AG04449 (cell line): ENCODE measurements at regions not wholly inside any gene's neighbourhood (a gene's known extent, or its start where the extent isn't known, plus 50 kb on each side); places are given as distances from the start of the nearest gene placed in this dataset.
"Not testable (repeated sequence)": the region's sequence is repeated elsewhere in the genome, so short reads cannot be mapped to it uniquely, and the experiment has no call there.

ENCODE experiments used
- CTCF ChIA-PET: fragments of 350-600 bp; formaldehyde crosslinking; extraction: SDS; loops from one replicate; lab custom pipeline; 2021; ENCODE audit warnings: antibody characterized with exemption; lab: Yijun Ruan, JAX
- POLR2A ChIA-PET: fragments of 400-600, 350-600 bp; formaldehyde crosslinking; extraction: SDS; loops from one replicate; lab custom pipeline; 2020; ENCODE audit warnings: antibody characterized with exemption, inconsistent platforms; lab: Yijun Ruan, JAX
- DNase-seq: peaks from one replicate; pipeline ENCODE4 v3.0.0-alpha.2; 2010; ENCODE audit warnings: low read depth, low spot score
- H3K4me3 ChIP-seq: 2 replicates; pipeline ENCODE4 v1.5.1; 2011; ENCODE audit warnings: low read depth, mild to moderate bottlenecking, control low read depth, low read length
- CTCF ChIP-seq: IDR thresholded peaks from one replicate; pipeline ENCODE4 v1.5.1; 2011; ENCODE audit warnings: mild to moderate bottlenecking, moderate library complexity, low read length, control low read depth, inconsistent platforms; ENCODE audit not compliant: insufficient read depth; ENCODE audit errors: missing control alignments

- POLR2A ChIA-PET: no interaction called here
- TF ChIP-seq CTCF: no peak
- DNase-seq: no peak
- H3K4me3 ChIP-seq: no peak overlapping the region
- CTCF ChIA-PET: no interaction called here
Measured at GRCh38 chr7:76133839-76134238, 67.9 kb upstream of the SRRM3 start.

DNA sequence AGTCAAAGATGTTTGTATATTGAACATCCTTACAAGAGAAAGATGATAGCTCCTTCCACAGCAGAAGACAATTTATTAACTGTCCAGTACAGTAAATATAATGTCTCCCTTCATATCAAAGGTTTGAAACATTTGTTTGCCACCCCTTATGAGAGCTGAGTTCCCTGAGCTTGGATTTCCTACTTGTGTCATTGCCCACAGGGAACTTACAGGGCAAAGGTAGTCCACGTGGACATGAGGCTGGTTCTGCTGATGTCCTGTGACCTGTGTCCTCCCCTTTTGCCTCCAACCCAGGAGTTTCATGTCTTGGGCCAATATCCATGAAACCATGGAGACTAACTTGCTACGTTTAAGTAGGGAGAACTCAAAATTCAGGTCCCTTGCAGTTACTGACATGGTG is 66.4 kb upstream of the SRRM3 start:
- H3K4me3 ChIP-seq, POLR2A ChIA-PET, DNase-seq, CTCF ChIA-PET: not testable (repeated sequence)

DNA sequence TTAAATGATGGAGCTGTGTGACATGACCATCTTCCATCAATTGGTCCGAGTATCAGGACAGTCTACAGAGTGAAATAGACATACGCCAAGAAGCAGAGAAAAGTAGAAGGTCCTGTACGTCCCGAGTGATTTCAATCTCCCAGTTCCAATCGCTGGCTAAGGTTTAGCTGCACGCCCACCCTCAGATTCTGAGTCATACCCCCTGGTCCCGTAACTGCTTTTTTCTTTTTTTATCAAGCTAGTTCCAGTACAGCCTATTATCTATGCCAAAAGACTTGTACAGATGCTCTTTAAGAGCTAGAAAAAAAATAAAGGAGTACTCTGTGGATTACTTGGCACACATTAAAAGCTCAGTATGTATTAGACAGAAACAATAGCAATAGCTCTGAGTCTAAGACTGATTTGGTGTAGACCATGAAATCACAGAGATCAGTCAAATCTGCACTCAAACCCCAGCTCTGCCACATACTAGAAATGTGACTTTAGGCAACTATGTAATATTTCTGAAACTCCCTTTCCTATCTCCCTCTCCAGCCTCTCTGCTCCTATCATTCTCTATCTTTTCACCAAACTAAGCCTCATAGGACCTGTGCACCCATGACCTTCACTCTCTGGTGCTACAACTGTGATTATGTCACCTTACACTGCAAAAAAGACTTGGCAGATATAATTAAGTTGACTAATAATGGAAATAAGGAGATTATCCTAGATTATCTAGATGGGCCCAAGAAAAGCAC is 63.0 kb upstream of the SRRM3 start:
- CTCF ChIA-PET: interaction anchor here (0.8 to 1.5 kb wide), 4 partner anchors 9 to 176 kb away, joined by 3 to 4 read pairs (median 4); no protein-coding TSS in a partner anchor
- POLR2A ChIA-PET, H3K4me3 ChIP-seq, DNase-seq: not testable (repeated sequence)

DNA sequence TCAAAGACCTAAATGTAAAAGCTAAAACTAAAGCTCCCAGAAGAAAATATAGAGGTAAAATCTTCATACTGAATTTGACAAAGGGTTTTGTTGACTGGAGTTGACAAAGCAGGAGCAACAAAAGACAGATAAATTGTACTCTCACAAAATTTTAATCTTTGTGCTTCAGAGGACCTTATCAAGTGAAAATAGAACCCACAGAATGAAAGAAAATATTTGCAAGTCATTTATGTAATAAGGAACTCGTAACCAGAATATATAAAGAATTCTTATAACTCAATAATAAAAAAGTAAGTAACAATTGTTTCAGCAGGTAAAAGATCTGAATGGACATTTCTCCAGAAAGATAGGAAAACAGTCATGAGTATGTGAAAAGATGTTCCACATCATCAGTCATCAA is 62.0 kb upstream of the SRRM3 start:
- ChIA-PET POLR2A (no interaction called here), CTCF (interaction anchor here (1.5 kb wide), 1 partner anchor 10 kb away, joined by 3 read pairs; no protein-coding TSS in a partner anchor)
- TF ChIP-seq CTCF: no peak
- no peak overlapping the region for H3K4me3 ChIP-seq
- no peak for DNase-seq

DNA sequence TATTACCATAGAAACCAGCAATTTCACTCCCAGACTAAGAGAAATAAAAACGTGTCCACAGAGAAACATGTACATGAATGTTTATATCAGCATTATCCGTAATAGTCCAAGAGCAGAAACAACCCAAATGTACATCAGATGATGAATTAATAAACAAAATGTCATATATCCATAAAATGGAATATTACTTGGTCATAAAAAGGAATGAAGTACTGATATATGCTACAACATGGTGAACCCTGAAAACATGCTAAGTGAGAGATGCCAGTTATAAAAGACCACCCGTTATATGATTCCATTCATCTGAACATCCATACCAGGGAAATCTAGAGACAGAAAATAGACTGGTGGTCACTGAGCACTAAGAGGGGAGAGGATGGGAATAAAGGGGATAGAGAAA is 61.4 kb upstream of the SRRM3 start:
- H3K4me3 ChIP-seq, POLR2A ChIA-PET, DNase-seq: not testable (repeated sequence)
- CTCF ChIA-PET: interaction anchor here (1.1 kb wide), 1 partner anchor 38 kb away, joined by 3 read pairs; no protein-coding TSS in a partner anchor

- no peak overlapping the region for H3K4me3 ChIP-seq
- CTCF ChIA-PET: no interaction called here
- DNase-seq: no peak
- POLR2A ChIA-PET: no interaction called here
- no peak for TF ChIP-seq CTCF
Measured at GRCh38 chr7:76142861-76143260, 58.8 kb upstream of the SRRM3 start.

- H3K4me3 ChIP-seq, DNase-seq, POLR2A ChIA-PET, CTCF ChIA-PET: not testable (repeated sequence)
Measured at GRCh38 chr7:76144664-76145270, 56.9 kb upstream of the SRRM3 start.

DNA sequence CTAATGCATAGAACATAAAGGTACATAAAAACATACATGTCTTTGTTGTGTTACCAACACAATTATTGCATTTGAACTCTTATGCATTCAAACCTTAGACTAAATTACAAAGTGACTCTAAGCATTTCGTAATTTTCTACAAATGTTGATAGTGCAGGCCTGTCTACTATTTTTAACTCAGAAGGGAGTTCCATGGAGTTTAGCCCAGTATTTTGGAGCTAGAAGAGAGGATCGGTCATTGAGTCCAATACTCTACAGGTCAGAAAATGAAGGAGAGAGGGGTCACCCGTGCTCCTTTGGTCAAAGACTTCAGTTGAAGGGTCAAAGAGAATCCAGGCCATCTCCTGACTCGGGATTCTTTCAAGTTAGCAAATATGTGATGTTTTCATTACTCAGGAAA is 55.3 kb upstream of the SRRM3 start:
- CTCF ChIA-PET: no interaction called here
- DNase-seq: no peak
- TF ChIP-seq CTCF: no peak
- H3K4me3 ChIP-seq: no peak overlapping the region
- POLR2A ChIA-PET: no interaction called here

GRCh38 chr7:76148947-76149346 is 52.7 kb upstream of the SRRM3 start:
- DNase-seq, H3K4me3 ChIP-seq, POLR2A ChIA-PET: not testable (repeated sequence)
- CTCF ChIA-PET: interaction anchor here (1.1 to 1.2 kb wide), 2 partner anchors 10 to 165 kb away, joined by 3 read pairs; no protein-coding TSS in a partner anchor
